ENCODE measurements at regions not wholly inside any gene's neighbourhood (a gene's known extent, or its start where the extent isn't known, plus 50 kb on each side); places are given as distances from the start of the nearest gene placed in this dataset.

DNA sequence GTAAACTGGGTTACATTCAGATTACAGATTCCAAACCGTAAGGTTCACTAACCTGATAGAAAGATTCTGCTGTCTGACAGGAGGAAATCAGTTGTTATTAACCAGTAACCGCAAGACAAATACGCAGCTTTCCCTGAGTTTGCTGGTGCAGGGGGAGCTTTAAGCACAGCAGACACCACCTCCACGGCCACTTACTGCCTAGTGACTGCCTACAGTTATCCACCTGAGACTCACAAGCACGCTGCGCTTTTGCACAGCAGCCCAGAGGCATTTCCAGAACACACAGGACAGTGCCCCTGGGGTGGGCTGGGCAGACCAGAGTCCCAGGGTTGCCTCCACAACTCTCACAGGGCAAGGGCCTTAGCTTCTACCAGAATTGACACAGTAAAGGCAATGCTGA is 90.9 kb downstream of the CTTN start:
- Histone ChIP-seq H4K5ac (ENCODE audit: insufficient read length, low read depth, low read length) (no peak overlapping the region), H3K14ac (ENCODE audit: insufficient read depth, low read length) (no peak overlapping the region), H4K20me1 (ENCODE audit: control insufficient read depth, insufficient read depth, insufficient read length) (peaks cover 2% of the 10 kb centered on the region), H3K4me1 (ENCODE audit: insufficient read depth, low read length) (no peaks in the 10 kb centered on the region), H3K27me3 (ENCODE audit: insufficient read depth, low read length) (no peaks in the 10 kb centered on the region), H3K79me1 (ENCODE audit: insufficient read depth, low read depth, low read length, poor library complexity, severe bottlenecking) (no peaks in the 10 kb centered on the region), H2BK12ac (ENCODE audit: insufficient read length, low read depth, low read length) (no peak overlapping the region), H3K18ac (ENCODE audit: insufficient read length, low read depth, low read length) (no peak overlapping the region), H3K4ac (ENCODE audit: low read depth, low read length) (no peak overlapping the region), H3K56ac (ENCODE audit: insufficient read length, low read depth, low read length) (no peak overlapping the region), H2BK20ac (ENCODE audit: low read depth, low read length, poor library complexity, severe bottlenecking) (no peak overlapping the region), H3K9ac (ENCODE audit: extremely low read depth, insufficient read length, low read length) (no peak overlapping the region), H4K8ac (replicated peaks; ENCODE audit: insufficient read length, low read depth, low read length) (no peak overlapping the region), H4K91ac (ENCODE audit: insufficient read length, low read depth, low read length) (no peak overlapping the region), H2BK120ac (ENCODE audit: low read depth, low read length, poor library complexity, severe bottlenecking) (no peak overlapping the region), H3K23me2 (ENCODE audit: insufficient read length, low read depth, low read length, poor library complexity, severe bottlenecking) (no peaks in the 10 kb centered on the region), H3K9me3 (ENCODE audit: control insufficient read depth, low read depth, low read length) (peaks cover 6% of the 10 kb centered on the region), H3T11ph (ENCODE audit: low read length) (no peak overlapping the region), H3K23ac (ENCODE audit: insufficient read length, low read depth, low read length) (no peak overlapping the region), H3K79me2 (ENCODE audit: insufficient read depth, low read length) (no peaks in the 10 kb centered on the region), H3K27ac (ENCODE audit: insufficient read length, low read depth, low read length) (no peak overlapping the region), H2AK5ac (ENCODE audit: insufficient read length, low read length) (no peak overlapping the region), H3K4me2 (ENCODE audit: insufficient read depth, insufficient read length, low read length) (no peak overlapping the region), H2AFZ (ENCODE audit: low read length) (no peak overlapping the region), H2BK5ac (ENCODE audit: insufficient read length, low read length) (no peak overlapping the region), H2BK15ac (ENCODE audit: low read depth, low read length) (no peak overlapping the region)
- Mint-ChIP-seq H3K4me1 (no peaks in the 10 kb centered on the region), H3K4me3 (no peak overlapping the region), H3K9me3 (peaks cover 11 to 14% of the 10 kb centered on the region in 2 experiments), H3K27me3 (ENCODE audit: low read depth) (no peaks in the 10 kb centered on the region), H3K36me3 (ENCODE audit: insufficient read depth in 1 of 3, low read depth in 3 of 3) (peaks cover 34 to 58% (median 44%) of the 10 kb centered on the region in 3 experiments), H3K27ac (peak overlapping the region in 1 of 3 experiments; percentile 64; a peak in 1 of 7 replicates)
- no CpG with 5 or more reads among the region's 6 CpGs for WGBS (ENCODE audit: extremely low coverage, insufficient read length, low lambda C conversion rate)
- TF ChIP-seq, protein P1, sequence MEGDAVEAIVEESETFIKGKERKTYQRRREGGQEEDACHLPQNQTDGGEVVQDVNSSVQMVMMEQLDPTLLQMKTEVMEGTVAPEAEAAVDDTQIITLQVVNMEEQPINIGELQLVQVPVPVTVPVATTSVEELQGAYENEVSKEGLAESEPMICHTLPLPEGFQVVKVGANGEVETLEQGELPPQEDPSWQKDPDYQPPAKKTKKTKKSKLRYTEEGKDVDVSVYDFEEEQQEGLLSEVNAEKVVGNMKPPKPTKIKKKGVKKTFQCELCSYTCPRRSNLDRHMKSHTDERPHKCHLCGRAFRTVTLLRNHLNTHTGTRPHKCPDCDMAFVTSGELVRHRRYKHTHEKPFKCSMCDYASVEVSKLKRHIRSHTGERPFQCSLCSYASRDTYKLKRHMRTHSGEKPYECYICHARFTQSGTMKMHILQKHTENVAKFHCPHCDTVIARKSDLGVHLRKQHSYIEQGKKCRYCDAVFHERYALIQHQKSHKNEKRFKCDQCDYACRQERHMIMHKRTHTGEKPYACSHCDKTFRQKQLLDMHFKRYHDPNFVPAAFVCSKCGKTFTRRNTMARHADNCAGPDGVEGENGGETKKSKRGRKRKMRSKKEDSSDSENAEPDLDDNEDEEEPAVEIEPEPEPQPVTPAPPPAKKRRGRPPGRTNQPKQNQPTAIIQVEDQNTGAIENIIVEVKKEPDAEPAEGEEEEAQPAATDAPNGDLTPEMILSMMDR (conservative IDR thresholded peaks at IDR 0.05), result no peak
- DNase-seq, result no peak
